ENCODE measurements at regions not wholly inside any gene's neighbourhood (a gene's known extent, or its start where the extent isn't known, plus 50 kb on each side); places are given as distances from the start of the nearest gene placed in this dataset.

- Histone ChIP-seq H3K4me3 (ENCODE audit: low read length) (no peak overlapping the region), H3K27me3 (ENCODE audit: control insufficient read depth, low read length) (no peaks in the 10 kb centered on the region), H3K36me3 (ENCODE audit: control insufficient read depth, low read length) (no peaks in the 10 kb centered on the region), H3K79me2 (ENCODE audit: control insufficient read depth, low read length) (no peaks in the 10 kb centered on the region), H3F3A (ENCODE audit: control insufficient read depth, insufficient read depth) (no peaks in the 10 kb centered on the region), H3K27ac (ENCODE audit: low read depth, low read length) (no peak overlapping the region), H3K4me2 (ENCODE audit: low read length) (no peak overlapping the region), H3K9me2 (replicated peaks; ENCODE audit: control insufficient read depth, low read length) (no peaks in the 10 kb centered on the region), H4K20me1 (ENCODE audit: control insufficient read depth, insufficient read depth, low read depth, low read length) (no peaks in the 10 kb centered on the region), H3K4me1 (ENCODE audit: control insufficient read depth, low read length) (no peaks in the 10 kb centered on the region), H3K9me3 (ENCODE audit: control insufficient read depth, insufficient read depth, low read length) (no peaks in the 10 kb centered on the region)
- TF ChIP-seq CTCF (IDR thresholded peaks at IDR 0.05; ENCODE audit: low read depth, low read length, poor library complexity, severe bottlenecking) (no peak), EZH2phosphoT487 (IDR thresholded peaks at IDR 0.05; ENCODE audit: borderline replicate concordance, low read length) (no peak)
Measured at GRCh38 chr1:5693568-5693967, 298.7 kb downstream of the NPHP4 start.

GRCh38 chr1:5692664-5693063, 299.6 kb downstream of the NPHP4 start:
- Histone ChIP-seq H3K9me2 (replicated peaks; ENCODE audit: control insufficient read depth, low read length) (no peaks in the 10 kb centered on the region), H3K4me2 (ENCODE audit: low read length) (no peak overlapping the region), H3K36me3 (ENCODE audit: control insufficient read depth, low read length) (no peaks in the 10 kb centered on the region), H3K4me3 (ENCODE audit: low read length) (no peak overlapping the region), H3K79me2 (ENCODE audit: control insufficient read depth, low read length) (no peaks in the 10 kb centered on the region), H4K20me1 (ENCODE audit: control insufficient read depth, insufficient read depth, low read depth, low read length) (no peaks in the 10 kb centered on the region), H3F3A (ENCODE audit: control insufficient read depth, insufficient read depth) (no peaks in the 10 kb centered on the region), H3K4me1 (ENCODE audit: control insufficient read depth, low read length) (no peaks in the 10 kb centered on the region), H3K27ac (ENCODE audit: low read depth, low read length) (no peak overlapping the region), H3K27me3 (ENCODE audit: control insufficient read depth, low read length) (no peaks in the 10 kb centered on the region), H3K9me3 (ENCODE audit: control insufficient read depth, insufficient read depth, low read length) (no peaks in the 10 kb centered on the region)
- TF ChIP-seq CTCF (IDR thresholded peaks at IDR 0.05; ENCODE audit: low read depth, low read length, poor library complexity, severe bottlenecking), result no peak
- TF ChIP-seq EZH2phosphoT487 (IDR thresholded peaks at IDR 0.05; ENCODE audit: borderline replicate concordance, low read length), result no peak

- no peaks in the 10 kb centered on the region for H3K36me3 ChIP-seq (ENCODE audit: control insufficient read depth, low read length)
- no peaks in the 10 kb centered on the region for H3K9me2 ChIP-seq (replicated peaks; ENCODE audit: control insufficient read depth, low read length)
- H3K27me3 ChIP-seq (ENCODE audit: control insufficient read depth, low read length), result no peaks in the 10 kb centered on the region
- no peak for TF ChIP-seq EZH2phosphoT487 (IDR thresholded peaks at IDR 0.05; ENCODE audit: borderline replicate concordance, low read length)
- no peak for TF ChIP-seq CTCF (IDR thresholded peaks at IDR 0.05; ENCODE audit: low read depth, low read length, poor library complexity, severe bottlenecking)
- H3F3A ChIP-seq (ENCODE audit: control insufficient read depth, insufficient read depth), result no peaks in the 10 kb centered on the region
- no peak overlapping the region for H3K4me3 ChIP-seq (ENCODE audit: low read length)
- no peak overlapping the region for H3K4me2 ChIP-seq (ENCODE audit: low read length)
- no peak overlapping the region for H3K27ac ChIP-seq (ENCODE audit: low read depth, low read length)
- no peaks in the 10 kb centered on the region for H3K4me1 ChIP-seq (ENCODE audit: control insufficient read depth, low read length)
- no peaks in the 10 kb centered on the region for H3K9me3 ChIP-seq (ENCODE audit: control insufficient read depth, insufficient read depth, low read length)
- H4K20me1 ChIP-seq (ENCODE audit: control insufficient read depth, insufficient read depth, low read depth, low read length), result no peaks in the 10 kb centered on the region
- no peaks in the 10 kb centered on the region for H3K79me2 ChIP-seq (ENCODE audit: control insufficient read depth, low read length)
Measured at GRCh38 chr1:5691795-5692509, 300.3 kb downstream of the NPHP4 start.

Measured in DOHH2 (cell line).